Fibroblast of skin of right quadriceps (primary cell): ENCODE measurements at regions not wholly inside any gene's neighbourhood (a gene's known extent, or its start where the extent isn't known, plus 50 kb on each side); places are given as distances from the start of the nearest gene placed in this dataset.
"Not testable (repeated sequence)": the region's sequence is repeated elsewhere in the genome, so short reads cannot be mapped to it uniquely, and the experiment has no call there.

Source experiments
- DNase-seq: peaks from one replicate; pipeline ENCODE4 v3.0.0-alpha.2; 2013

DNA sequence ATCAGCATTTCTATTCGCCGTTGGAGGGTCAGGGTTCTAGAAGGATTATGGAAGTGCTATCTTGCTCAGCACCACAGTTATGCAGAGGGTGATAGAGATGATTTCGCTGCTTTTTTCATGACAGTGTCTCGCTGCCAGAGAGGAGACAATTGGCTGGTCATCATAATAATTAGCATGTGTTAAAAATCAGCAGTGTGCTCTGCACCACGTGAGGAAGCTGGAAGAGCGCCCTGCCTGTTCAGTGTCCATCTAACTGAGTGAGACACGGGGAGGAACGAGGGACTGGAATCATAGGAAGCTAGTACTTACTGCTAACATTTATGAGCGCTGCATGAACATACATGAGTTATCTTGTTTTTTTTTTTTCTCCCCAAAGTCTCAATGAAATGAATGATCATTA lies 116.2 kb upstream of the PLAAT1 start:
- no peak for DNase-seq

DNA sequence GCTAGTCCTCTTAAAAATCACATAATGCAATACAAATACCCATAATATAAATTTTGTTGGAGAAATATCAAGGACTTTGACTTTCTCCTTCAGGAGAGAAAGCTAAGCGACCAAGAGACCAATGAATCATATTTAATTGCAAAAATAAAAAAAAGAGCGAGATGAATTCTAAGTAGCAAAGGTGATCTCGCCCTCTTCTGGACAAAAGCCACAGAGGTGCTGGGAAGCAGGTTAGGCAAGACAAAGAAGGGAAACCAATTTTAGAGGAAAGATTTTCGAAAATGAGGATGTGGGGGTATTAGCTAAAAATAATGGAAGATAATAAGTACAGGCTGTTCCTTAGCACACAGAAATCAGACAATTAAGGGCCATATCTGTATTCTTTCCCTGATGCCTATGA lies 111.4 kb upstream of the PLAAT1 start:
- DNase-seq, result no peak

DNA sequence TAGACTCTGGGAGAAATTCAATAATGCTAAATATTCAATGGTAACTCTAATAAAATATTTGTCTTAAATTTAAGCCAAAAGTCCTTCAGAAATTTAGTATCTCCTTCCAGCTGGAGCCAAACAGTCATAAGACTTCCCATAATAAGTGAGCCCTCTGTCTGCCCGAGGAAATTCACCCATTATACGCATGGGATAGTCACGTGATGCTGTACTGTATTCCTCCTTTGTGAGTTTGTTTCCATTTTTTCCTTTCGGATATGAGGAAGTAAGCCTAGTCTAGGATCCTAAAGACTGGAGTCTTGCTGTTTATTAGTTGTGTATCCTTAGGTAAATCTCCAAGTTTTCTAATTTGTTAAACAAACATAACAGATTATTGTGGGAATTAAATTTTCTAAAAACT lies 110.4 kb upstream of the PLAAT1 start:
- no peak for DNase-seq

DNA sequence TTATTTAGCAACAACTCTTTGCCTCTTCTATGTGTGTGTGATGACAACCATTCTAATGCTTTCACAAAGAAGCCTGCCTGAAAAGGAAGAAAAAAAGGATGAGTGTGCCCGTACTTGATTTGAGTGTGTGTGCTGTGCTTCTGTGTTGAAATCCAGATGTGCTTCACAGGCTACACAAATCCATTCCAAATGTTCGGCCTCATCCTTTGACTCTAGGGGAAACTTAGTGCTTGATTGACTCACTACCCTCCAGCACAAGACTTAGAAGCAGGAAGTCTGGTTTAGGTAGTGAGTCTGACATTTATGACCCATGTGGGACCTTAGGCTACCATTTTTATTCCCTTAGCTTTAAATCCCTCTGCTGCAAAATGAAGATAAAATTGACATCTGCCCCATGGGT lies 108.8 kb upstream of the PLAAT1 start:
- DNase-seq, result peak; percentile 69

DNA sequence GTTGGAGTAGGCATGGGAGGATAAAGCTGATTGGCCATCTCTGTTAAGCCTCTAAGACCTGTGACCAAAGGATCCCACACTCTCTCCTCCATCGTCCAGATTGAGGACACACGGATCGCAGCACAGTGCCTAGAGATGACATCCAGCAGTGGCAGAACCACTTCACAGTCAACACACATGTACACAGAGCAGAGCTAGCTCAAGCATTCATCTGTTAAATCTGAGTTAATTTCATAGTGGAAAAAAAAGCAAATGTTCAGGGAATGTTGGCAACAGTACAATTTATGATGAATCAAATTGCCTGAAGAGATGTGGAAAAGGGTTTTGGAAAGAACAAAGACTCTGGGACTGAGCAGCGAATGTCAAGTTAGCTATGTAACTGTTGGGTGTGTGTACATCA lies 108.1 kb upstream of the PLAAT1 start:
- DNase-seq, result peak; percentile 77

DNA sequence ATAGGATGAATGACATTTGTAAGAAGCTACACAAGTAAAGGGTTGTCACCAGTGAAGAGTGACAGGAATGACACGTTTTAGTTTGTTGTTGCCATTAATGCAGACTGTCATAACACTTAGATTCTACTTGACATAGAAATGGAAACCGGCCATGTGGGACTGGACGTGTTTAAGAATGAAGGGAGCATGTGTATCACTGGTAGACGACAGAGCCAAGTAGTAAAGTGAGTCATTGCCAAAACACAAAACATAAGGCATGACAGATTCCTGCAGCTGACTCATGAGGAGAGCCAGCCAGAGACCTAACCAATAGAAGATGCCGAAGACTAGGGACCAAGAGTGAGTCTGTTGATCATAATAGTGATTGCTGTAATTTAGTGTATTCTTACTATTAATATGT lies 106.2 kb upstream of the PLAAT1 start:
- peak; percentile 93 for DNase-seq

DNA sequence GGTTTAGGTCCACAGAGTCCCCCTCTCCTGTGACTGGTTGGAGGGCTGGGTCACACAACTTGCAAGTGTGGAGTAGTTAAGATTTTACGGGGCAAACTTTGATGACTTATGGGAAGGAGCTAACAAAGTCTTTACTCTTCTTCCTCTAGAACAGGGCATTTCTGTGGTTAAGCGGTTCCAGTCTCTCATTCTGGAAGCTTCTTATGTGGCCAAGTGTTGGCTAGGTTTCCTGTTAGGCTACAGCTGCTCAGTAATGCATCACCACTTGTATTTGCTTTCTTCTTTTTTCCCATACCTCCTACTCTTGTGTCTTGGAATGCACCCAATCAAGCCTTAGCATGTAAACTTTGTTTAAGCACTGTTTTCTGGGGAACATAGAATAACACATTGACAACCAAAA lies 100.6 kb upstream of the PLAAT1 start:
- DNase-seq, result peak; percentile 44

DNA sequence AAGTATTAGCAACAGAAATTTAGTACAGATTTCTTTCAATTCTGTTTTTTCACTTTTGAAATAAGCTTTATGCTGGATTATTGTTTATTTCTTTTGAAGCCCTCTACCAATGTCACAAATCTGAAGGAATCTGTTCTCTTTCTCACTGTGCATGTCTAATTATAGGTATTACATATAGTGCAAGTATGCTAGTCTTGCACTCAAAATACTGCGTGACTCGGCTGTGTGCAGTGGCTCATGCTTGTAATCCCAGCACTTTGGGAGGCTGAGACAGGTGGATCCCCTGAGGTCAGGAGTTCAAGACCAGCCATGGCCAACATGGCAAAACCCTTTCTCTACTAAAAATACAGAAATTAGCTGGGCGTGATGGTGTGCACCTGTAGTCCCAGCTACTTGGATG lies 95.8 kb upstream of the PLAAT1 start:
- DNase-seq, result no peak

DNA sequence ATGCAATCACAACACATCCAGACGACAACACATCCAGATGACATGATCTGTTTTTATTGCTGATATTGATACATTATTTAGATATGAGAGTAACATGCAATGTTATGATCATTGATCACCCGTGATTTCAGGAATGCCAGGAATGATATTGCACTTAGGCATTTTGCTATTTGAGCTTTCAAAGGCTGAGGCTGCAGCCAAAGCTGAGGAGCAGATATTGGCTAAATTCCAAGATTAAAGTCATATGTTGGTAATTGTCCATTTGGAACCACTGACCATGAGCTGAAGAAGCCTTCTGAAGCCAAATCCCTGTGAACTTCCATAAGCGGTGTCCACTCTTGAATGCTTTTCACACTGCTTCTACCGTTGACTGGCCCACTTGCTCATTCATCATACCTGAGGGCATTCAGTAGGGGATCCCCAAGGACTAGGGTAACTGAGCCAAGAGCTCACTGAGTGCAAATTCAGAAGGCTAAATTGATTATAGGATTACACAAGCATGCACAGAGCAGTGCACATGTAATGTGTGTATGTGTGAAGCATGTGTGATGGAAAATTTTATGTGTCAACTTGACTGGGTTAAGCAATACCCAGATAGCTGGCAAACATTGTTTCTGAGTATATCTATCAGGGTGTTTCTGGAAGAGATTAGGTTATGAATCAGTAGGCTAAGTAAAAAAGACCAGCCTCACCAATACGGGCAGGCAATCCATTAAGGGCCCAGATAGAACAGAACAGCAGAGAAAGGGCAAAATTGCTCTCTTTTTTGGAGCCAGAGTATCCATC lies 92.1 kb upstream of the PLAAT1 start:
- no peak for DNase-seq

DNA sequence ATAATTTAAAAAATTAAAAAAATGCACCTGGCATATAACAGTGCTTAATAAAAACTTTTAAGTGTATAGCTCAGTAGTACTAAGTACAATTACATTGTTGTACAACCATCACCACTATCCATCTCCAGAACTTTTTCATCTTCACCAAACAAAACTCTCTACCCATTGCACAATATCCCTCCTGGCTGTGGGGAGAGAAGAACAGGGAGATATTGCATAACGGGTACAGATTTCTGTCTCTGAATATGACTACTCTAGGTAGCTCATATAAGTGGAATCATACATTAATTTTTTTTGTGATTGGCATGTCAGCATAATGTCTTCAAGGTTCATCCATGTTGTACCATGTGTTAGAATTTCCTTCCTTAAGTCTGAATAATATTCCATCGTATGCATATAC lies 91.0 kb upstream of the PLAAT1 start:
- DNase-seq, result no peak

DNA sequence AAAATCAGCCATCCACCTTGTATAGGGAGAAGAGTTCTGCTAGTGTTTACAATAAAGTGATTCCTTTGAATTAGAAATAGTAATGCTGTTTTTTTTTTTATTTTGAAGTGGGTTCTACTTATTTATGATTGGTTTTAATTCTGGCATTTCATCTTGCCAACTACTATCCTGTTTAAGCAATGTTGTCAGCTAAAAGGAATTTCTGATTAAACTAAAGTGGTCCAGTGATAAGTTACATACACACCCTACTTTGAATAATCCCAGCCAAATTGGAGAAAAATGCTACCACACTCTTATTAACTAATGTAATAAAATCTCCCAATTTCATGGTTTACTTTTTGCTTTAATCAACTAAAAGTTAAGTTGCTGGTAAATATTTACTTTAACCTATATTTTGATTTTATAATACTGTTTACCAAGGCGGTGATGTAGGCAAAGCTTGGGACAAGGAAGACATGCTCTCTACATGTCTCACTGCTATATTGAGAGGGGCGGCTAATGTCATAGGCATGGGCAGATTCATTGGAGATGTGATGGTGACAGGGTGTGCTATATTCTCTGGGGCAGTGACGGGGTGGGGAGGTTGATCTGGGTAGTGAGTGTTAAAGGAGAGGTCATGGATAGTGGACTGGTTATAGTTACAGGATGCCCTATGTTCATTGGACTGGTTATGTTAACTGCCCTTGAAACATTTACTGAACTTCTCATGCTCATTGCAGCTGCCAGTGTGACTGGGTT lies 85.8 kb upstream of the PLAAT1 start:
- not testable (repeated sequence) for DNase-seq

DNA sequence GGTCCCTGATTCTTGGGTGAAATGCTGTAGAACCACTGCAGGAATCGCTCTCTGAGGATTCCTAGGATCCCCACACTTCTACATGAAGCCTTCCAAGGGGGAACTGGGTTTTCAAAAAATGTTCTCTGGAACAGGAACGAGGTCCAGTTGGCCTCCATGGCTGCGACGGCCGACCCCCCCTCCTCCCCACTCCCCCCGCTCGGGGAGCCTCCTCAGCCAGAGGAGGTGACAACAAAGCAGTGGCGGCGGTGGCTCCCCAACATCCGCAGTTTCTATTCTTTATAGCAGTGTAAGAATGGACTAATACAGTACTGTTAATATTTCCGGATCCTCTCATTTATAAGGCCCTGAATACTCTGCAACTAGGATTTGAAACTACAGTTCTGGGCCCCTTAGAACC lies 84.0 kb upstream of the PLAAT1 start:
- DNase-seq, result no peak

DNA sequence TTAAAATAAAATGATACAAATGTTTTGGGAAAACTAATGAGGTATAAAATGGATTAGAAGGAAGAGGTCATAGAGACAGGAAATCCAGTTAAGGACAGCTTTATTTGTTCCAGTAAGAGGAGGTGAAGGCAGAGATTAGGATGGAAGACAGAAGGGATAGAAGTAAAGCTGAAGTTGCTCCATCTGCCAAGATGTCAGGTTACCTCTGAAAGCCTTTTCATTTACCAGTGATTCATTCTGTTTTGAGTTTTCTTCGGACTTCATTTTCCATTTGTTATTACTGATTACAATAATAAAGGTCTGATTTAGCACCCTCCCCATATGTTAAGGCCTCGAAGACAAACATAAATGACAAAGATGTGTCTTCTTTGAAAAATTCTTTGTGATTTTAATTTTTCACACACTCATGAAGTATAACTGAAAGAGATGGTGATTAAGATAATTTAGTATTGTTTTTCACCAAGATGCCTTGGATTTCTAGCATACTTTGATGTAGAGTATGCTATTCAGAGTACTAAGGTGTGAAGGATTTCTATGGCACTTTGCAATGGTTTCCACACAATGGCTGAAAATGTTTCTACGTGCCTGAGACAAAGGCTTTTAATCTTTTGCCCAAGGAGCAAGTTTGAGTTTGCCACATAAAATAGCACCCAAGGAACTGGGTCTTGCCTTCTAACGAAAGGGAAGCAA lies 75.4 kb upstream of the PLAAT1 start:
- DNase-seq, result no peak

DNA sequence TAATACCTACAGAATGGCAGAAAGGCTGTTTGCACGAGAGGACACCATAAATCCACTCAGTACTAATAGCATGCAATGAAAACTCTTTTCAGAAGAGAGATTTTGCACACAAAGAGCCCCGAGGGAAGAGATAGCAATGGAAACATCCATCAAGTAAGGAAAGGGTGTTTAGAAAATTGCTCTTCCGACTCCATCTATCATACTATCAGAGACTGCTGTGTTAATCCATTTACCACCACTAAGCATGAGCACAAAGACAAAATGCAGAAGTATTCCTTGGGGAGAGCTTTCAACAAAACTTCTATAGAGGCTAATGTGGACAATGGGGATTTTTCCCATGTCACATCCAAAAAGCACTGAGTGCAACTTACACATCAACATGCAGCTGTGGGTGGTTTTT lies 72.1 kb upstream of the PLAAT1 start:
- DNase-seq, result no peak

DNA sequence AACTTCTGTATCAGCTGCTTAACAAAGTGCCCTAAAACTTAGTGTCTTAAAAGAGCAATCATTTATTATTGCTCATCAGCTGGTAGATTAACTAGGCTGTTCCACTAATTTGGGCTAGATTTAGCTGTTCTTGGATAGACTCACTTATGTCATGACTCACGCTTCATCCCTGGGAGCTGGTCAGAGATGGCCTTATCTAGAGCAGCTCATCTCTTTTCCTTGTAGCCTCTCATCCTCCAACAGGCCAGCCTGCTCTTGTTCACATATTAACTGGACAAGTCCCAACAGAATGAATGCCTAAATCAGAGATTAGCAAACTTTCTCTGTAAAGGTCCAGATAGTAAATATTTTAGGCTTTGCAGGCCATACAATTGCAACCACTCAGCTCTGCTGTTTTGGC lies 66.9 kb upstream of the PLAAT1 start:
- DNase-seq, result no peak

DNA sequence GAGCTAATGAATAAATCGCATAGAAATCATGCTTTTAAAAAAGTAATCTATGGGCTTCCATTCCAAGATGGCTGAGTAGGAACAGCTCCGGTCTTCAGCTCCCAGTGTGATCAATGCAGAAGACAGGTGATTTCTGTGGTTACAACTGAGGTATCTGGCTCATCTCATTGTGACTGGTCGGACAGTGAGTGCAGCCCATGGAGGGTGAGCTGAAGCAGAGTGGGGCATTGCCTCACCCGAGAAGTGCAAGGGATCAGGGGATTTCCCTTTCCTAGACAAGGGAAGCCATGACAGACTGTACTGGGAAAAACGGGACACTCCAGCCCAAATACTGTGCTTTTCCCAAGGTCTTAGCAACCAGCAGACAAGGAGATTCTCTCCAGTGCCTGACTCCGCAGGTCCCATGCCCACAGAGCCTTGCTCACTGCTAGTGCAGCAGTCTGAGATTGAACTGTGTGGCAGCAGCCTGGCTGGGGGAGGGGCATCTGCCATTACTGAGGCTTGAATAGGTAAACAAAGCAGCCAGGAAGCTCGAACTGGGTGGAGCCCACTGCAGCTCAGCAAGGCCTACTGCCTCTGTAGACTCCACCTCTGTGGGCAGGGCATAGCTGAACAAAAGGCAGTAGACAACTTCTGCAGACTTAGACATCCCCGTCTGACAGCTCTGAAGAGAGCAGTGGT lies 61.5 kb upstream of the PLAAT1 start:
- DNase-seq, result not testable (repeated sequence)

DNA sequence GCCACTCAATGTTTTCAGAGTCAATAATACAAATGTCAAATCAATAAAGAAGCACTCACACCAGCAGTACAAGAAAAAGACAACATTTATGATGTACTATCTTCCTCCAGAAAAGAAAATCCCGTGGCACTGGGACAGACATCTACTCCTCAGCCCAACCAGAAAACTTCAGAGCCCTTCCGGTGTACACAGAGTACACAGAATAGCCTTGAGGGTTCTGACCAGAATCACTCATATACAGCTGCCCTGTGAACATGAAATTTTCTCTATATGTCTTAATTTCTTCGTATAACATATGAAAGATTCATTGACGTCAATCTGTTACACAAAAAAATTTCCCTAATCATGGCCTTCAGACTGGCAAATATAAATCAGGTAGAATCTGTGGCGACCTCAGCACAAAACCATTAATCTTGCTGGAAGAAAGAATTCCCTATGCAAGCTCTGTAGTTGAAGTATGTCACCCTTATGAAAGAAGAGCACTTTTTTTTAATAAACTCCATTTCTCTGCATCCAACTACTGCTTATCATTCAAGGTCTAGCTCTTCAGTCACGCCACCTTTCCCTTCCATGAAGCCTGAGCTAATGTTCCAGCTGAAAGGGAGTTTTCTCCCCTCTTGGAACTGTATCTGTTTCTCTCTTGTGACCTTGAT lies 53.8 kb upstream of the PLAAT1 start:
- DNase-seq, result no peak

DNA sequence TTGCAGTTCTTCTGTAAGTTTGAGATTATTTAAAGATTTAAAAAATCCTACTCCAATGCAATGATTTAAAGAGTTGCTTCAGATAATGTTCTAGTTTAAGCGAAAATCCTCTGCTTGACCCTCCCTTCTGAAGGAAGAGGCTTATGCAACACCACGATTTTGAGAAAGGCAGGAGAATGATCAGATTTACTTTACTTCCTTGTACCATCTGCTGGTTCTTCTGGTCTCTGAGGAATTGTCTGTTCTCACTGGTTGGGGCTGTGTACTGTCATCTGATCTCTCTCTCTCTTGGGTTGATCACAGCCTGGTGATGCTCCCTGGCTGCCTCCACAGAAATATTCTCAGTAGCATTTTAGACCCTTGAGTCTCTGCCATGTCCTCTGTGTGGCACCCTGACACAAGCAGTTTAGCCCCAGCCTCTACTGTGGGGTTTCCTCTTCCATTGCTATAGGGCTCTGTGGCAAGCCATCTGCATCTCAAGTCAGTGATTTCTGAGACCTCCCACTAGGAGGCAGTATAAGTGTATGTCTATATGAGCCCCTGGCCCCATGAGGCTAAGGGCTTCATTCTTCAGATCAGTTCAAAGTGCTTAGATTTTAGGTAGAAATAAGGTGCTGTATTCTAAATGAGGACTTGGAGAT lies 50.8 kb upstream of the PLAAT1 start:
- DNase-seq, result no peak
